22Rv1 (cell line): ENCODE measurements at regions not wholly inside any gene's neighbourhood (a gene's known extent, or its start where the extent isn't known, plus 50 kb on each side); places are given as distances from the start of the nearest gene placed in this dataset.

Experiments
- CTCF ChIP-seq: fragments of 450-650 bp; IDR thresholded peaks from 2 replicates; pipeline ENCODE4 v1.5.1; 2017; ENCODE audit warnings: mild to moderate bottlenecking
- ZFX ChIP-seq: fragments of 450-650 bp; IDR thresholded peaks from 2 replicates; pipeline ENCODE4 v1.6.1; 2017; ENCODE audit warnings: antibody characterized with exemption, borderline replicate concordance

- no peak for TF ChIP-seq CTCF
- TF ChIP-seq ZFX: no peak
Measured at GRCh38 chr12:30508205-30508967, 187.3 kb downstream of the IPO8 start.
